ENCODE measurements at regions not wholly inside any gene's neighbourhood (a gene's known extent, or its start where the extent isn't known, plus 50 kb on each side); places are given as distances from the start of the nearest gene placed in this dataset.
"Not testable (repeated sequence)": the region's sequence is repeated elsewhere in the genome, so short reads cannot be mapped to it uniquely, and the experiment has no call there.

DNA sequence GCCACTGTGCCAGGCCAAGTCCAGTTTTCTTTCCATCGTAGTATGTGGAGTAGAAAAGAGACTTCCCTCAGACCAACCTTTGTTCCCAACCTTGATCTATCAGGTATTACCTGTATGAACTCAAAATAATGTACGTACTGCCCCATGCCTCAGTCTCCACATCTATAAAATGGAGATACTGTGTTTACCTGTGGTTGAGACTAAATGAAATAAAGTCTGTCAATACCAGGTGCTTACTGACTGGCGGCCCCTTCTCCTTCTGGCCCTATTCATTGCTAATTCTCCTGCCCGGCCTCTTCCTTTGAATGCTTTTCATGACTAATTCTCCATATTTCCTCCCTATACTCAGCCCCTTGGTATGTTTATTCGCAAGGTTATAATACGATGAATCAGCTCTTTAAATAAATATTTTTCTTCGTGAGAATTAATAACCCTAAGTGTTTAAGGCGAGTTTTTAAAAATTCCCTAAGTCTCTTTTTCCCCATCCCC lies 89.6 kb upstream of the BASP1 start:
- DNase-seq (ENCODE audit: low spot score): no peak

GRCh38 chr5:17129093-17129849 lies 88.2 kb upstream of the BASP1 start:
- DNase-seq (ENCODE audit: low spot score): no peak

DNA sequence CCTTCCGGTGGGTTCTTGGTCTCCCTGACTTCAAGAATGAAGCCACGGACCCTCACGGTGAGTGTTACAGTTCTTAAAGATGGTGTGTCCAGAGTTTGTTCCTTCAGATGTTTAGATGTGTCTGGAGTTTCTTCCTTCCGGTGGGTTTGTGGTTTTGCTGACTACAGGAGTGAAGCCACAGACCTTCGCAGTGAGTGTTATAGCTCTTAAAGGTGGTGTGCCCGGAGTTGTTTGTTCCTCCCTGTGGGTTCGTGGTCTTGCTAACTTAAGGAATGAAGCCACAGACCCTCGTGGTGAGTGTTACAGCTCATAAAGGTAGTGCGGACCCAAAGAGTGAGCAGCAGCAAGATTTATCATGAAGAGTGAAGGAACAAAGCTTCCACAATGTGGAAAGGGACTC lies 87.1 kb upstream of the BASP1 start:
- DNase-seq (ENCODE audit: low spot score): not testable (repeated sequence)

- DNase-seq (ENCODE audit: low spot score): no peak
Observed at GRCh38 chr5:17132444-17133083, 84.9 kb upstream of the BASP1 start.

DNA sequence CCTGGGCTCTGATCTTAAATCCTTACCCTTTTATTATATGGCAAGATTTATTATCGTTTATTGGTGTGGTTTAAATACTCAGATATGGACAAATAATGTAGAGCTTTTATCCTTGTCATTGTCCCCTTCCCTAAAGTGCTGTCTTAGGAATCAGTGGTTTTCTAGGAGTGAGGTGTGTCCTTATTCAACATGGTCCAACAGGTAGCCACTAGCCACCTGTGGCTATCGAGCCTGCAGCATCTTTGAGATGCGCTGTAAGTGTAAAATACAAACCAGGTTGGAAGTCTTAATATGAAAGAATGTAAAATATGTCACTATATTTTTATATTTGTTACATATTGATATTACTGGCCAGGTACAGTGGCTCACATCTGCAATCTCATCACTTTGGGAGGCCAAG lies 82.4 kb upstream of the BASP1 start:
- no peak for DNase-seq (ENCODE audit: low spot score)

DNA sequence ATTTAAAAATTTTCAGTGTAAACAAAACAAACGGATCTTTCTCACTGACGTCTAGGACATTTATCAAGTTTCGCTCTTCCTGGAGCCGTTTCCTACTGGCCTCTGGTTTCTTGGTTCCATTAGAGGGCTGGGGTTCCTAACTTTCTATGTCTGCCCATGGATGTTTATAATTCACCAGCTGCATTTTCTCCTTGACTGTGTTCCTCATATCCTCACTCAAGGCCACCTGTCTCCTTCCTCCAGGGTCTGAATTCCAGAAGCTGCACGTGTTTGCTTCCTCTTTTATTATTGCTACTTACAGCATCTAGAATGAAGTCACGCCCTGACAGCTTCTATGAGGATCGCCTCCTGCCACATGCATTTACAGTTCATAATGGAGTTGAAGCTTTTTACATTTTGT lies 74.1 kb upstream of the BASP1 start:
- DNase-seq (ENCODE audit: low spot score): no peak

GRCh38 chr5:17146280-17146841 lies 71.1 kb upstream of the BASP1 start:
- DNase-seq (ENCODE audit: low spot score): no peak

GRCh38 chr5:17147170-17147569 lies 70.3 kb upstream of the BASP1 start:
- no peak for DNase-seq (ENCODE audit: low spot score)

DNA sequence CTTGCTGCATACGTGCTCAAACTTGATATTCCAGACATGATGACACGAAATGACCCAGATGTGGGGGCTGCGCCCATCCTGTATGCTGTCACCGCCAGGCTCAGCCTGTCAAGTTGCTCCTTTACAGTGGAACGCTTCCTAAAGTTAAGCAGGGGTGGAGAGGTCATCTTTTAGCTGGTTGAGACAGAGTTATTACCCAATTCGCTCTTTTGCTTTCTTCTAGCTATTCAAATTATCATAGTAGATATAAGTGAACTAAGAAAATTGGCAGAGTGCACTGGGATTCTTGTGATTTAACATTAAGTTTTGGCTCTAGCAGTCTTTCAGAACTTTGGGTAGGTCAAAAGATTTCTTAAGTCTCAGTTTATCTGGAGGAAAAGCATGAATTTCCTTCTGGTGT lies 69.8 kb upstream of the BASP1 start:
- no peak for DNase-seq (ENCODE audit: low spot score)

- DNase-seq (ENCODE audit: low spot score): no peak
Observed at GRCh38 chr5:17148481-17148880, 69.0 kb upstream of the BASP1 start.

GRCh38 chr5:17149786-17150185 lies 67.6 kb upstream of the BASP1 start:
- DNase-seq (ENCODE audit: low spot score): no peak

- no peak for DNase-seq (ENCODE audit: low spot score)
Observed at GRCh38 chr5:17150531-17150930, 66.9 kb upstream of the BASP1 start.

DNA sequence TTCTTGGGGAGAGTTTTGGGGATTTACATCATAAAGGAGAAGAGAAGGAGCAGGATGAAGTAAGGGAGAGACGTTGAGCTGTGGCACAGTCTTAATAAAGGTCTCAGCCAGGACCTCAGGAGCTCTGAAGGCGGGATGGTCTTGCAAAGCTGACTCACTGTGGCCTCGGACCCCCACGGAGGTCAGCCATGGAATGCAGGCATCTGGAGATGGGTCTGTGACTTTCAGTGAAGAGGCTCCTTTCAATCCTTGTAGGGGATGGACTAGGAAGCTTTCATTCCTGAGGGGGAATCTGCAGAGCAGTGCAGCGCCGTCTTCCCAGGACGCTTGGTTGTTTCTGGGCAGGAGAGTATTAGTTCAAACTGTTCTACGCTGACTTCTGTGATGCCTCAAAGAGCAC lies 65.7 kb upstream of the BASP1 start:
- DNase-seq (ENCODE audit: low spot score): no peak

DNA sequence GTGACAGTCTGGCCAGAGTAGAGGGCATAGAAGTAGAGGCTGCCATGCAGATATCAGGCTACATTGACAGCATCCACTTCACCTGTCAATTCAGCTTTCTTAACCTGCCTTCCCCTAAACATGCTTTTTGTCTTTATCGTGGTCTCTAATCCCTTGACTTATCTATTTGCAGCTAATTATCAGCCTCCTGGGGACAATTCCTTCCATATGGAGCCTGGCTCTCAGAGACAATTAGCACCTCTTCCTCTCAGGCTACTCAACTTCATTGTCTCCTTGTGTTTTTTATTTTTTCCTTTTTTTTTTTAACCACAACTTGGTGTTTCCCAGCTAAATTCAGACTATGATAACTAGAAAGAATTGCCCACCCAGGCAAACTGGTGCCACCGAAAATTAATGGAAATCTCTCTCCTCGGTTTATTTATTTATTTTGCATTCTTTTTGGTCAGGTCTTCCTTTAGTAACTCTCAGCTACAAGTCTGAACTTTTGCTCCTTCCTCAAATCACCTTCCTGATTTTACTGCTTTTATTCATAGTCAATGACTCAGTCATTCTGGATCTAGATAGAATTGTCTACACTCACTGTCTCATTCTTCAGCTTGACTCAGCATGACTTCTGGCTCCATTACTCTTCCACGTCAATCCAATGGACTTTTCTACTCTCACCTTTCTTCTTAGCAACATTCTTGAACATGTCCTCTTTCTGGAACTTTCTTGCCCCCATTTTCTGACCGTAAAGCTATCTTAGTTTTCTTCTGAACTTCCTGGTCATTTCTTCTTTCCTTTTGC lies 63.0 kb upstream of the BASP1 start:
- no peak for DNase-seq (ENCODE audit: low spot score)

- no peak for DNase-seq (ENCODE audit: low spot score)
Observed at GRCh38 chr5:17156463-17156862, 61.0 kb upstream of the BASP1 start.

DNA sequence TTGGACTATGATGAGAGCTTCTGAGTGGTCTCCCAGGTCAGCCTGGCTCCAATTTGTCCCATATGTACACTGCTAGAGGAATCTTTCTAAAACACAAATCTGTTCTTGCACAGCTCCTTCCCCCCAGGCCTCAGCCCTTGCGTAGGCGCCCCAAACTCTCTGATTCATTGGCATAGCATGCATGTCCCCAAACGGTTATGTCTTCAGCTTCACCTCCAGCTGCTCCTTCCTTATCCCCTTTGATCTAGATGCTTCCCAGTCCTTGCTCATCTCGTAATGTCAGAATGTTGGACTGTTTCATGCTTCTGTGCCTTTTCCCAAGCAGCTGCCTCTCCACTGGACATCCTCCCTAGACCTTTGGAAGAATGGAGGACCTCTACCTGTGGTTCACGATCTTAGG lies 60.1 kb upstream of the BASP1 start:
- no peak for DNase-seq (ENCODE audit: low spot score)

- no peak for DNase-seq (ENCODE audit: low spot score)
Observed at GRCh38 chr5:17157916-17158529, 59.4 kb upstream of the BASP1 start.

GRCh38 chr5:17160756-17161040 lies 56.7 kb upstream of the BASP1 start:
- DNase-seq (ENCODE audit: low spot score): no peak

DNA sequence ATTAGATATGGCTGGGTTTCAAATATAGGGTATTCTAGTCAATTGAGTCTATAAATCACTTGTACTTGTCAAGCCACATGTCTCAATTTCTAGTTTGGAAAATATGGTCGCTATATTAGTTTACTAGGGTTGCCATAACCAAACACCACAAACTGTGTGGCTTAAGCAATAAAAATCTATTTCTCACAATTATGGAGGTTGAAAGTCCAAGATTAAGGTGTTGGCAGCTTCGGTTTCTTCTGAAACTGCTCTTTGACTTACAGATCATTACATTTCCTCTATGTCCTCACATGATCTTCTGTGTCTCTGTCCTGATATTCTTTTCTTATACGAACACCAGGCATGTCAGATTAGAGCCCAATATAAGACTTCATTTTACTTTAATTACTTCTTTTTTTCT lies 55.8 kb upstream of the BASP1 start:
- no peak for DNase-seq (ENCODE audit: low spot score)

DNA sequence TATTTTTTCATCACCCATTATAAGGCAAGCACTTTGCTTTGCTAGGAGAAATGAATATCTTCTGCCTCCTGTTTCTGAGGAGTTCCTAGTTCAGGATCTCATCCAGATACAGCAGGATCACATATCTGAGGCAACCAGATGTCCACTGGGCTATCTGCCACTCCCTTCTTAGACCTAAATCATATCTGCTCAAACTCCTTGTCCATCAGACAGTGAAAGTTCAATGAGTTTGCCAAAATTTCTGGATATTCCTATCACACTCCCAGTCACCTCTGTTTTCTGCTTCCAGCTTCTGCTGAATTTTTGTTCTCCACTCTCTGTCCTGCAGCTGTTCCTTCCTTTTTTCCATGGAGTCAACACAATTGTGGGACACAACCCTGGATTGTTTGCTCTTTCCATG lies 54.2 kb upstream of the BASP1 start:
- no peak for DNase-seq (ENCODE audit: low spot score)

DNA sequence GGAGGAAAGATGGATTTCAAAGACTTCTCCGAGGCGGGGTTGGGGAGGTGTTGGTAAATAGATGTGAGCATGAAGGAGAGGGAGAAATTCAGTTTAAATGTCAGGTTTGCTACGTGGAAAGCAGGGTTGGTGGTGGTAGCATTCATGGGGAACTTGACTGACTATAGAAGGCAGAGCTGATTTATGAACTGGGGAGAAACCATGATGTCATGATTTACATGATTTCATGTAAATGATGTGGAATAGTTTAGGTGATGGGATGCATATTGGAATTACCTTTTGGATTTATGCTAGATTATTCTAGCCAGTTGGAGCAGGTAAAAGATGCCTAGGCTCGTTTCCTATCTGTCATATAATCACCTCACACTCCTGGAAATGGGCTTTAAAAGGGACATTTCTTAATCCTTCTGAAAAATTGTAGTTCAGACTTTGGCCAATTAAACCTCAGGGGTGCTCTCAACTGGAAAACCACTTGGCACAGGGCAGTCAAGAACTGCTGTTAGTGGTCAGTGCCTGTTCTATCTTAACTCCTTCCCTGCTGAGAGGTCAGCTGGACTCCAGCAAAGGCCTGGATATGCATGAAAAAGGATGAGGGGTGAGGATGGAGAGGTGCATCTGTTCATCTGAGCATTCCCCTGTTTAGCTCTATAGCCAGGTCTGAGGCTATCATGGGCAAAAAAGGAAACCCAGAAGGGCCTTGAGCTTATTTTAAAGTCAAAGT lies 50.1 kb upstream of the BASP1 start:
- DNase-seq (ENCODE audit: low spot score): no peak
